WERI-Rb-1 (cell line): ENCODE measurements at regions not wholly inside any gene's neighbourhood (a gene's known extent, or its start where the extent isn't known, plus 50 kb on each side); places are given as distances from the start of the nearest gene placed in this dataset.

Source experiments
- DNase-seq: peaks from one replicate; pipeline ENCODE4 v3.0.0-alpha.2; 2020
- H3K27ac ChIP-seq: fragments of 250-450 bp; sonication (Bioruptor Pico); 2 replicates; pipeline ENCODE4 v1.5.1; 2020; ENCODE audit warnings: mild to moderate bottlenecking, moderate library complexity
- H3K27me3 ChIP-seq: fragments of 250-450 bp; sonication (Bioruptor Pico); 2 replicates; pipeline ENCODE4 v1.5.1; 2021; ENCODE audit warnings: mild to moderate bottlenecking, low read depth, moderate library complexity; ENCODE audit not compliant: insufficient read depth, severe bottlenecking
- H3K36me3 ChIP-seq: fragments of 250-450 bp; sonication (Bioruptor Pico); 2 replicates; pipeline ENCODE4 v1.5.1; 2020; ENCODE audit warnings: mild to moderate bottlenecking, moderate library complexity
- H3K4me3 ChIP-seq: 2 replicates; pipeline ENCODE4 v1.5.1; 2011; ENCODE audit warnings: low read depth, mild to moderate bottlenecking, control low read depth, low read length
- H3K9me3 ChIP-seq: fragments of 250-450 bp; sonication (Bioruptor Pico); 2 replicates; pipeline ENCODE4 v1.5.1; 2021; ENCODE audit warnings: mild to moderate bottlenecking, moderate library complexity; ENCODE audit not compliant: severe bottlenecking
- TF ChIP-seq, protein P1 (sequence below): IDR thresholded peaks from 2 replicates; pipeline ENCODE4 v1.5.1; 2011; ENCODE audit warnings: low read depth, mild to moderate bottlenecking, control low read depth, inconsistent platforms, low read length

DNA sequence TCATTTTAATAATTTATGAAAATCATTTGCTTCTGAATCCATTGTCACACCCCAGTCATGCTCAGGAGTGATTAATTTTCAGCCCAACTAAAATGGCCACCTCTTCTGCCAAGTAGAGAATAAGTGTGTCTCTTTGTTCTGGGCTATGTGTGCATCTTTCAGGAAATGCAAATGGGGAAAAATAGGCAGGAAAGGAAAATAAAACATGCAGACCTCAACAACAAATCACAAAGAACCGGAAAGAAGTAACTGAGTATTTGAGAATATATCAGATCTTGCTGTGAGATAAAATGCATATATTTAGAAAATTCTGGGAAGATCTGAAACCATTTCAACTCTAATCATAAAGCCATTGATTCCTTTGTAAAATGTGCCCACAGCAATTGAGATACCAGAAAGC, 763.9 kb downstream of the GALC start:
- H3K36me3 ChIP-seq: no peaks in the 10 kb centered on the region
- no peaks in the 10 kb centered on the region for H3K27me3 ChIP-seq
- no peak overlapping the region for H3K4me3 ChIP-seq
- TF ChIP-seq, protein P1, sequence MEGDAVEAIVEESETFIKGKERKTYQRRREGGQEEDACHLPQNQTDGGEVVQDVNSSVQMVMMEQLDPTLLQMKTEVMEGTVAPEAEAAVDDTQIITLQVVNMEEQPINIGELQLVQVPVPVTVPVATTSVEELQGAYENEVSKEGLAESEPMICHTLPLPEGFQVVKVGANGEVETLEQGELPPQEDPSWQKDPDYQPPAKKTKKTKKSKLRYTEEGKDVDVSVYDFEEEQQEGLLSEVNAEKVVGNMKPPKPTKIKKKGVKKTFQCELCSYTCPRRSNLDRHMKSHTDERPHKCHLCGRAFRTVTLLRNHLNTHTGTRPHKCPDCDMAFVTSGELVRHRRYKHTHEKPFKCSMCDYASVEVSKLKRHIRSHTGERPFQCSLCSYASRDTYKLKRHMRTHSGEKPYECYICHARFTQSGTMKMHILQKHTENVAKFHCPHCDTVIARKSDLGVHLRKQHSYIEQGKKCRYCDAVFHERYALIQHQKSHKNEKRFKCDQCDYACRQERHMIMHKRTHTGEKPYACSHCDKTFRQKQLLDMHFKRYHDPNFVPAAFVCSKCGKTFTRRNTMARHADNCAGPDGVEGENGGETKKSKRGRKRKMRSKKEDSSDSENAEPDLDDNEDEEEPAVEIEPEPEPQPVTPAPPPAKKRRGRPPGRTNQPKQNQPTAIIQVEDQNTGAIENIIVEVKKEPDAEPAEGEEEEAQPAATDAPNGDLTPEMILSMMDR: no peak
- DNase-seq: no peak
- H3K9me3 ChIP-seq: no peaks in the 10 kb centered on the region
- H3K27ac ChIP-seq: no peak overlapping the region

DNA sequence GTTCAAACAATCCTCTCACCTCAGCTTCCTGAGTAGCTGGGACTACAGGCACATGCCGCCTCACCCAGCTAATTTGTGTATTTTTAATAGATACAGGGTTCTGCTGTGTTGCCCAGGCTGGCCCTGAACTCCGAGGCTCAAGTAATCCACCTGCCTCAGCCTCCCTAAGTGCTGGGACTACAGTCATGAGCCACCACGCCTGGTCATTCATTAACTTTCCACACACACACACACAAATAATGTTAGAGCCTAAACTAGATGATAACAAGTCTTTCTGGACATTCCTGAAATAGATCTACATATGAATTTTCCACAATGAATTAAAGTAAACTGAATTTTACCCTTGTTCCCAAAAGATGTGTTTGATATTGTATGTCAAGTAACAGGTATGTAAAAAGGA, 776.0 kb downstream of the GALC start:
- H3K36me3 ChIP-seq: no peaks in the 10 kb centered on the region
- H3K9me3 ChIP-seq: no peaks in the 10 kb centered on the region
- H3K4me3 ChIP-seq: no peak overlapping the region

DNA sequence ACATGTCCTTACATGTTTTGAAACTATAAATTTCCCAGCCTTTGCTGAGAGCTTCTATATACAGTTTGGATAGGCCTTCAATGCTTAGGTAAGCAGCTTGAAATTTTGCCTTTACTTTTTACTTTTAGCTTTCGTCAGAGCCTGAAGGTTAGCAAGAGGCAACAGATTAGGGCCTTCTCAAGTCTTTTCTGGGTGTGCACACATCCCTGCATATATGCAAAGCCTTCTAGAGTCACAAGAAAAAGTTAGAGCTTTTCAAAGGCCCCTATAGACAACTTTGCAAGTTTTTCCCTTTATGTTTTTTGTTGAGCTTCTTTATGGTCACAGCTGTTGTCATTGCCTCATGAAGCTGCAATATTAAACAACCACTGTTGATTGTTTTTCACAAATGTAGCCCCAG, 778.4 kb downstream of the GALC start:
- Histone ChIP-seq H3K27ac (no peak overlapping the region), H3K27me3 (no peaks in the 10 kb centered on the region), H3K4me3 (no peak overlapping the region), H3K9me3 (no peaks in the 10 kb centered on the region), H3K36me3 (no peaks in the 10 kb centered on the region)
- TF ChIP-seq, protein P1: no peak
- DNase-seq: no peak

More for the DNA sequence above, 776.0 kb downstream of the GALC start:
- TF ChIP-seq, protein P1: no peak
- DNase-seq: no peak
- Histone ChIP-seq H3K27me3 (no peaks in the 10 kb centered on the region), H3K27ac (no peak overlapping the region)

DNA sequence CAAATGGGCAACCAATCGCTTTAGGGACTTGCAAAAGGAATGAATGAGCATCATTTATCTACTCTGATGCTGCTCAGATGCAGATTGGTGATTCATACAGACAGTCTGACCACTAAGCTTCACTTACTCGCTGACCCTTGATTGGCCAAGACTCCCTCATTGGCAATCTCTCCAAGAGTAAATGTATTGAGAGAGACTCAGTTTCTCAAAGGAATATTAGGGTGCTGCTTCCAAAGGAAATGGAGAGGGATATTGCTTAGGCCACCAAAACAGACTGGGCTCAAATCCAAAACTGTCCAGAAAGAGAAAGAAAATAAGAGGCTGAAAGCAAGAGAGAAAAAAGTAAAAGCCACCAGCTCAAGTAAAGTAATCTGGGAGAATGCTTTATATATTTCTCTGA, 785.2 kb downstream of the GALC start:
- no peak overlapping the region for H3K4me3 ChIP-seq
- H3K36me3 ChIP-seq: no peaks in the 10 kb centered on the region
- no peaks in the 10 kb centered on the region for H3K9me3 ChIP-seq
- TF ChIP-seq, protein P1: no peak
- H3K27me3 ChIP-seq: no peaks in the 10 kb centered on the region
- H3K27ac ChIP-seq: no peak overlapping the region
- no peak for DNase-seq

DNA sequence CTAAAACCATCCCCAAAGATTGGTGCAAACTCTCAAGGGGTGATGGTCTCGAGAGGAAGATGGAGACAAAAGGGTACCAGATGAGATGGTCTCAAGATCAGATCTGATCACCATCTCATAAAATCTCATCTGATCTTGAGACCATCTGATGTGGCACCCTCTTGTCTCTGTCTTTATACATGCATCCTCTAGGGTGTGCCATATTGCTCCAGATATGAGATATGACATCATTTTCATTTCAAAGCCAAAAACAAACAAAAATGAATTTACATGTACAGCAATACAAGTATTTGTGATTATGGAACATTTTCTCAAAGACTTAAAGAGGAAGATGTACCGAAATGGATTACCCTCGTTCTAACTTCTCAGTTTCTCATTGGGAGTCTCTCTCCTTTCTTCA, 787.2 kb downstream of the GALC start:
- no peaks in the 10 kb centered on the region for H3K27me3 ChIP-seq

DNA sequence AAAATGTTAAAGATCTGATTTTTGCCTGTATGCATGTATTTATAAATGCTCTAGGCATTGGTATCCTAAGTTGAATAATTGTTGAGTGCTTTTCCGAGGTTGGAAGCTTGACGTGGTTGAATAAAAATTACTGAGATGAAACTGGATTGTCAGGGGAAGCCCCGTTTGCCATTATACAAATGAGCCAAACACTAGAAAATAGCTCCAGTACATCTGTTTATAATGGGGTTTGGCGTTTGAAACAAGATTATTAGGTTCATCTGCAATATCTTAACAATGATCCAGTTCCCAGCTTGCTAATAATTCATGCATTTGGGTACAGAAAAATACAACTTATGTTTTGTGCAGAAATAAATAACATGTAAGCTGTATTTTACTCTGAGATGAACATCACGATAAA, 789.6 kb downstream of the GALC start:
- no peak overlapping the region for H3K27ac ChIP-seq
- TF ChIP-seq, protein P1: no peak

More for the DNA sequence above, 787.2 kb downstream of the GALC start:
- H3K27ac ChIP-seq: no peak overlapping the region
- no peaks in the 10 kb centered on the region for H3K36me3 ChIP-seq
- no peak overlapping the region for H3K4me3 ChIP-seq
- TF ChIP-seq, protein P1: 0 out of 2 replicates have a peak, but pooled peaks have one; percentile 14
- no peak for DNase-seq
- no peaks in the 10 kb centered on the region for H3K9me3 ChIP-seq

More for the DNA sequence above, 789.6 kb downstream of the GALC start:
- no peak for DNase-seq
- H3K36me3 ChIP-seq: no peaks in the 10 kb centered on the region
- no peak overlapping the region for H3K4me3 ChIP-seq
- no peaks in the 10 kb centered on the region for H3K27me3 ChIP-seq
- H3K9me3 ChIP-seq: no peaks in the 10 kb centered on the region
